HEK293T (cell line): ENCODE measurements at regions not wholly inside any gene's neighbourhood (a gene's known extent, or its start where the extent isn't known, plus 50 kb on each side); places are given as distances from the start of the nearest gene placed in this dataset.

Source experiments
- ARNT ChIP-seq: fragments of 450-650 bp; IDR thresholded peaks from 2 replicates; pipeline ENCODE4 v1.6.1; 2017; ENCODE audit warnings: mild to moderate bottlenecking
- BHLHE40 ChIP-seq: fragments of 450-650 bp; IDR thresholded peaks from 2 replicates; pipeline ENCODE4 v1.6.1; 2016; ENCODE audit warnings: mild to moderate bottlenecking, moderate library complexity, borderline replicate concordance
- CTBP1 ChIP-seq: fragments of 450-650 bp; IDR thresholded peaks from 2 replicates; pipeline ENCODE4 v1.6.1; 2016; ENCODE audit warnings: borderline replicate concordance
- FOXA1 ChIP-seq: fragments of 450-650 bp; IDR thresholded peaks from 2 replicates; pipeline ENCODE4 v1.6.1; 2016; ENCODE audit warnings: mild to moderate bottlenecking
- FOXK2 ChIP-seq: fragments of 450-650 bp; IDR thresholded peaks from 2 replicates; pipeline ENCODE4 v1.6.1; 2016; ENCODE audit warnings: mild to moderate bottlenecking
- FOXM1 ChIP-seq: fragments of 450-650 bp; IDR thresholded peaks from 2 replicates; pipeline ENCODE4 v1.6.1; 2017; ENCODE audit warnings: mild to moderate bottlenecking, borderline replicate concordance
- HDGF ChIP-seq: fragments of 450-650 bp; IDR thresholded peaks from 2 replicates; pipeline ENCODE4 v1.6.1; 2017; ENCODE audit warnings: antibody characterized with exemption, borderline replicate concordance
- NFRKB ChIP-seq: fragments of 450-650 bp; IDR thresholded peaks from 2 replicates; pipeline ENCODE4 v1.6.1; 2016; ENCODE audit warnings: mild to moderate bottlenecking, moderate library complexity
- SP1 ChIP-seq: fragments of 450-650 bp; IDR thresholded peaks from 2 replicates; pipeline ENCODE4 v1.6.1; 2017
- TARDBP ChIP-seq: fragments of 450-650 bp; IDR thresholded peaks from 2 replicates; pipeline ENCODE4 v1.6.1; 2016
- ZNF384 ChIP-seq: fragments of 450-650 bp; IDR thresholded peaks from 2 replicates; pipeline ENCODE4 v1.6.1; 2016

DNA sequence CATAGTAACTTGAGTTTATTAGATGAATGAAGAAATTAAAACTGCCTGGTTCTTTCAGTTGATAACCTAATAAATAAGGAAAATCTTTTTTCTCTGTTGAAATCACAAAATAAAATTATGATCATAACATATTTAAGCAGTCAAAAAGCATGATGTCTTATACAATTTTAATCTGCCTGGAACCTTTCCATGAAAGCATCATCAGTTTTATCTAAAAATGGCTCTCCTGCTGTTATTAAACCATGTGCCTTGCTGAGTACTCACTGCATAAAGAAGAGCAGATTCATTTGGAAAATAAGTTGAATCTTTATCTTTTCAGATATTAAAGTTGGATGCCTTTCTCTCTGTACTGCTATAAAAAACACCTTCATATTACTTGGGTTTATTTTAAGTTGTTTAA, 148.8 kb downstream of the SLC24A2 start:
- TF ChIP-seq NFRKB = no peak
- no peak for TF ChIP-seq FOXA1
- TF ChIP-seq FOXM1 = no peak
- TF ChIP-seq HDGF = no peak
- TF ChIP-seq SP1 = no peak
- no peak for TF ChIP-seq FOXK2
- TF ChIP-seq CTBP1 = no peak
- no peak for TF ChIP-seq TARDBP
- no peak for TF ChIP-seq ARNT
- no peak for TF ChIP-seq ZNF384
- TF ChIP-seq BHLHE40 = no peak
